Kidney glomerular epithelial cell (primary cell): ENCODE measurements at regions not wholly inside any gene's neighbourhood (a gene's known extent, or its start where the extent isn't known, plus 50 kb on each side); places are given as distances from the start of the nearest gene placed in this dataset.
A peak's percentile ranks its signal among the peaks of the same experiment; 100 is the strongest.

Experiments
- DNase-seq: peaks from one replicate; lab custom pipeline; 2025; lab: John Stamatoyannopoulos, UW

GRCh38 chr6:4322846-4323309, 187.5 kb upstream of the ECI2 start:
- no peak for DNase-seq

GRCh38 chr6:4322134-4322845, 186.9 kb upstream of the ECI2 start:
- DNase-seq, result no peak

- DNase-seq, result peak; percentile 90
These were observed 185.5 kb upstream of the ECI2 start for GRCh38 chr6:4320860-4321259.

GRCh38 chr6:4319981-4320683, 184.8 kb upstream of the ECI2 start:
- DNase-seq, result no peak

- DNase-seq, result no peak
These were observed 182.9 kb upstream of the ECI2 start for GRCh38 chr6:4318321-4318720.

- DNase-seq, result peak; percentile 34
These were observed 181.6 kb upstream of the ECI2 start for GRCh38 chr6:4316867-4317400.

GRCh38 chr6:4314201-4314707, 178.9 kb upstream of the ECI2 start:
- DNase-seq, result no peak

- DNase-seq, result peak; percentile 95
These were observed 177.8 kb upstream of the ECI2 start for GRCh38 chr6:4313044-4313686.

- DNase-seq, result no peak
These were observed 176.8 kb upstream of the ECI2 start for GRCh38 chr6:4311976-4312860.

- no peak for DNase-seq
These were observed 174.2 kb upstream of the ECI2 start for GRCh38 chr6:4309540-4309939.

GRCh38 chr6:4308364-4308763, 173.0 kb upstream of the ECI2 start:
- DNase-seq, result no peak

- DNase-seq, result no peak
These were observed 169.6 kb upstream of the ECI2 start for GRCh38 chr6:4304927-4305455.

- DNase-seq, result no peak
These were observed 168.3 kb upstream of the ECI2 start for GRCh38 chr6:4303638-4304037.

GRCh38 chr6:4302524-4302923, 167.1 kb upstream of the ECI2 start:
- no peak for DNase-seq

- no peak for DNase-seq
These were observed 166.5 kb upstream of the ECI2 start for GRCh38 chr6:4301871-4302270.

- no peak for DNase-seq
These were observed 165.5 kb upstream of the ECI2 start for GRCh38 chr6:4300917-4301316.

GRCh38 chr6:4299476-4299875, 164.1 kb upstream of the ECI2 start:
- no peak for DNase-seq

GRCh38 chr6:4297348-4297747, 162.0 kb upstream of the ECI2 start:
- no peak for DNase-seq

- DNase-seq, result no peak
These were observed 161.2 kb upstream of the ECI2 start for GRCh38 chr6:4296552-4296951.

GRCh38 chr6:4295783-4296155, 160.4 kb upstream of the ECI2 start:
- no peak for DNase-seq

GRCh38 chr6:4295058-4295782, 159.8 kb upstream of the ECI2 start:
- no peak for DNase-seq
